Colonic mucosa (tissue), 4 donors: ENCODE measurements at regions not wholly inside any gene's neighbourhood (a gene's known extent, or its start where the extent isn't known, plus 50 kb on each side); places are given as distances from the start of the nearest gene placed in this dataset.

ENCODE experiments used
- DNase-seq: peaks from one replicate; pipeline ENCODE4 v3.0.0-alpha.2; 2020
- H3K27ac ChIP-seq: fragments of 200-600 bp; one replicate; pipeline ENCODE4 v1.8.0; 2021
- H3K27me3 ChIP-seq: fragments of 200-600 bp; one replicate; pipeline ENCODE4 v1.8.0; 2021
- H3K36me3 ChIP-seq: fragments of 200-600 bp; one replicate; pipeline ENCODE4 v1.8.0; 2021
- H3K4me1 ChIP-seq: fragments of 200-600 bp; one replicate; pipeline ENCODE4 v1.8.0; 2021; ENCODE audit warnings: mild to moderate bottlenecking
- H3K4me3 ChIP-seq: fragments of 200-600 bp; one replicate; pipeline ENCODE4 v1.8.0; 2021
- H3K9ac ChIP-seq, 2 donors: one replicate each; pipeline ENCODE4 v1.7.0; 2013; ENCODE audit warnings: control low read depth in 2 of 2, low read depth in 2 of 2, low read length in 2 of 2
- H3K9me3 ChIP-seq: fragments of 200-600 bp; one replicate; pipeline ENCODE4 v1.8.0; 2021
- CTCF ChIP-seq: fragments of 200-600 bp; IDR thresholded peaks from one replicate; pipeline ENCODE4 v1.8.0; 2022; ENCODE audit warnings: antibody characterized with exemption, mild to moderate bottlenecking
- intact Hi-C: fragments of 100-400 bp; cut with DNase I; formaldehyde crosslinking; loops from one replicate; pipeline ENCODE4 v1.14.1; 2022
- donor health status: healthy.
- donor health status: DM: no; HTN: no; CAD: no.
- donor health status: DM: no; HTN: no; CAD: no.

DNA sequence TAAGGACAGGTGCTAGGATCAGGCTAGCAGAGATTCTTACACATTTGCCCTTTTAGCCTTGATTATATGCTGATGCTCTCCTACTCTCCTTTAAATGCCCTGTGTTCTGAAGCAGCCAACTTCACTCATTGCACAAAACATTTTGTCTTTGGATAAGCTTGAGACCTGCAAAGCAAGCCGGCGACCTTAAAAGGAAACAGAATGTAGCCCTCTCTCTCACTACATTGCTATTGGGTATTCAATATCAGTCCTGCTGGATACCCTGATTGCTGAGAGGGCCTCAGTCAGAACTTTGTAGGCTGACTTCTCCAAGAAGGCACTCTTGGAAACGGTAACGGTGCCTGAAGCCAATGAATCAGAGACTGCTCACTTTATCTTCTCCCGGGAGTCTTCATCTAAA lies 528.9 kb downstream of the DTWD2 start:
- H3K4me3 ChIP-seq, result no peak overlapping the region
- DNase-seq, result no peak
- H3K27ac ChIP-seq, result no peak overlapping the region
- H3K27me3 ChIP-seq, result no peaks in the 10 kb centered on the region
- H3K9me3 ChIP-seq, result no peaks in the 10 kb centered on the region
- H3K4me1 ChIP-seq, result no peaks in the 10 kb centered on the region
- intact Hi-C loops, result no loop called here
- no peaks in the 10 kb centered on the region for H3K36me3 ChIP-seq
- TF ChIP-seq CTCF, result no peak
- H3K9ac ChIP-seq, result no peak overlapping the region

- intact Hi-C loops, result no loop called here
- Histone ChIP-seq H3K4me1 (no peaks in the 10 kb centered on the region), H3K27ac (no peak overlapping the region), H3K9ac (no peak overlapping the region), H3K36me3 (no peaks in the 10 kb centered on the region), H3K4me3 (no peak overlapping the region), H3K27me3 (no peaks in the 10 kb centered on the region), H3K9me3 (no peaks in the 10 kb centered on the region)
- no peak for DNase-seq
- TF ChIP-seq CTCF, result no peak
Observed at GRCh38 chr5:118456085-118456484, 532.3 kb downstream of the DTWD2 start.

GRCh38 chr5:118451697-118452247 lies 536.6 kb downstream of the DTWD2 start:
- Histone ChIP-seq H3K4me1 (no peaks in the 10 kb centered on the region), H3K36me3 (no peaks in the 10 kb centered on the region), H3K4me3 (no peak overlapping the region), H3K27me3 (no peaks in the 10 kb centered on the region), H3K9me3 (no peaks in the 10 kb centered on the region), H3K27ac (no peak overlapping the region), H3K9ac (no peak overlapping the region)
- no peak for DNase-seq
- intact Hi-C loops, result no loop called here
- no peak for TF ChIP-seq CTCF

- H3K9ac ChIP-seq, result no peak overlapping the region
- no peak for TF ChIP-seq CTCF
- intact Hi-C loops, result no loop called here
Observed at GRCh38 chr5:118450554-118451332, 537.6 kb downstream of the DTWD2 start.

GRCh38 chr5:118447350-118447749 lies 541.0 kb downstream of the DTWD2 start:
- Histone ChIP-seq H3K9me3 (no peaks in the 10 kb centered on the region), H3K27me3 (no peaks in the 10 kb centered on the region), H3K36me3 (no peaks in the 10 kb centered on the region), H3K27ac (no peak overlapping the region), H3K4me3 (no peak overlapping the region), H3K4me1 (no peaks in the 10 kb centered on the region), H3K9ac (no peak overlapping the region)
- TF ChIP-seq CTCF, result no peak
- intact Hi-C loops, result no loop called here
- DNase-seq, result no peak

More at GRCh38 chr5:118450554-118451332, 537.6 kb downstream of the DTWD2 start:
- no peaks in the 10 kb centered on the region for H3K27me3 ChIP-seq
- H3K27ac ChIP-seq, result no peak overlapping the region
- no peak for DNase-seq
- H3K4me1 ChIP-seq, result no peaks in the 10 kb centered on the region
- no peak overlapping the region for H3K4me3 ChIP-seq
- H3K36me3 ChIP-seq, result no peaks in the 10 kb centered on the region
- H3K9me3 ChIP-seq, result no peaks in the 10 kb centered on the region
